ENCODE measurements at regions not wholly inside any gene's neighbourhood (a gene's known extent, or its start where the extent isn't known, plus 50 kb on each side); places are given as distances from the start of the nearest gene placed in this dataset.
"Not testable (repeated sequence)": the region's sequence is repeated elsewhere in the genome, so short reads cannot be mapped to it uniquely, and the experiment has no call there.

- peak; percentile 9 for DNase-seq
These were observed 254.9 kb upstream of the ZEB2 start for GRCh38 chr2:144774809-144775208.

GRCh38 chr2:144771348-144771747 is 251.4 kb upstream of the ZEB2 start:
- DNase-seq: no peak

- no peak for DNase-seq
These were observed 250.8 kb upstream of the ZEB2 start for GRCh38 chr2:144770616-144771230.

- peak; percentile 20 for DNase-seq
These were observed 241.0 kb upstream of the ZEB2 start for GRCh38 chr2:144760939-144761338.

GRCh38 chr2:144759746-144760145 is 239.8 kb upstream of the ZEB2 start:
- DNase-seq: no peak

- not testable (repeated sequence) for DNase-seq
These were observed 238.3 kb upstream of the ZEB2 start for GRCh38 chr2:144758196-144758595.

GRCh38 chr2:144753416-144753815 is 233.5 kb upstream of the ZEB2 start:
- DNase-seq: no peak

- DNase-seq: no peak
These were observed 231.4 kb upstream of the ZEB2 start for GRCh38 chr2:144751142-144751905.

GRCh38 chr2:144749188-144749587 is 229.3 kb upstream of the ZEB2 start:
- DNase-seq: no peak

GRCh38 chr2:144748443-144748842 is 228.5 kb upstream of the ZEB2 start:
- DNase-seq: no peak

GRCh38 chr2:144747571-144747970 is 227.7 kb upstream of the ZEB2 start:
- no peak for DNase-seq

- DNase-seq: no peak
These were observed 225.5 kb upstream of the ZEB2 start for GRCh38 chr2:144745424-144745823.

GRCh38 chr2:144738749-144739148 is 218.8 kb upstream of the ZEB2 start:
- DNase-seq: no peak

- no peak for DNase-seq
These were observed 210.8 kb upstream of the ZEB2 start for GRCh38 chr2:144730711-144731110.

- not testable (repeated sequence) for DNase-seq
These were observed 204.5 kb upstream of the ZEB2 start for GRCh38 chr2:144724460-144724859.

- DNase-seq: no peak
These were observed 198.5 kb upstream of the ZEB2 start for GRCh38 chr2:144718376-144718775.

- DNase-seq: no peak
These were observed 196.1 kb upstream of the ZEB2 start for GRCh38 chr2:144715992-144716391.

GRCh38 chr2:144713410-144713809 is 193.5 kb upstream of the ZEB2 start:
- DNase-seq: no peak

- DNase-seq: no peak
These were observed 192.6 kb upstream of the ZEB2 start for GRCh38 chr2:144712550-144712940.

- DNase-seq: peak; percentile 44
These were observed 192.0 kb upstream of the ZEB2 start for GRCh38 chr2:144711630-144712549.

GRCh38 chr2:144711084-144711483 is 191.2 kb upstream of the ZEB2 start:
- DNase-seq: no peak

GRCh38 chr2:144708626-144709025 is 188.7 kb upstream of the ZEB2 start:
- DNase-seq: no peak

- peak; percentile 75 for DNase-seq
These were observed 187.9 kb upstream of the ZEB2 start for GRCh38 chr2:144707736-144708326.
